ENCODE measurements at regions not wholly inside any gene's neighbourhood (a gene's known extent, or its start where the extent isn't known, plus 50 kb on each side); places are given as distances from the start of the nearest gene placed in this dataset.

GRCh38 chr2:15825276-15825980, 114.9 kb upstream of the MYCN start:
- Histone ChIP-seq H3K27ac (no peak overlapping the region), H3K27me3 (no peaks in the 10 kb centered on the region), H3K36me3 (no peaks in the 10 kb centered on the region), H3K4me1 (no peaks in the 10 kb centered on the region), H3K9me3 (no peaks in the 10 kb centered on the region), H3K4me3 (no peak overlapping the region)
- no peak for TF ChIP-seq POLR2A (IDR thresholded peaks at IDR 0.05)
- no peak for TF ChIP-seq POLR2AphosphoS5 (IDR thresholded peaks at IDR 0.05)
- TF ChIP-seq CTCF (IDR thresholded peaks at IDR 0.05) = no peak
- no peak for TF ChIP-seq EP300 (IDR thresholded peaks at IDR 0.05)
- no peak for DNase-seq
- intact Hi-C loops (cut with DNase I; ENCODE audit: low total_unique reads) = no loop called here
- 68 to 76% (median 75%) methylated on average over 13 of the region's 13 CpGs for WGBS, 5 donors

GRCh38 chr2:15826273-15826717, 114.1 kb upstream of the MYCN start:
- Histone ChIP-seq H3K36me3 (no peaks in the 10 kb centered on the region), H3K4me3 (no peak overlapping the region), H3K9me3 (no peaks in the 10 kb centered on the region), H3K27ac (no peak overlapping the region), H3K27me3 (no peaks in the 10 kb centered on the region), H3K4me1 (no peaks in the 10 kb centered on the region)
- WGBS, 5 donors = 40 to 51% (median 48%) methylated on average over 8 of the region's 8 CpGs
- peak in 1 of 2 donors; percentile 38 for DNase-seq
- TF ChIP-seq POLR2AphosphoS5 (IDR thresholded peaks at IDR 0.05) (no peak), EP300 (IDR thresholded peaks at IDR 0.05) (no peak), CTCF (IDR thresholded peaks at IDR 0.05) (no peak), POLR2A (IDR thresholded peaks at IDR 0.05) (no peak)
- intact Hi-C loops (cut with DNase I; ENCODE audit: low total_unique reads) = no loop called here

- Histone ChIP-seq H3K4me1 (no peaks in the 10 kb centered on the region), H3K9me3 (no peaks in the 10 kb centered on the region), H3K27me3 (no peaks in the 10 kb centered on the region), H3K36me3 (no peaks in the 10 kb centered on the region), H3K27ac (no peak overlapping the region), H3K4me3 (no peak overlapping the region)
- WGBS, 5 donors = 87 to 93% (median 89%) methylated on average over 4 of the region's 4 CpGs
- intact Hi-C loops (cut with DNase I; ENCODE audit: low total_unique reads) = no loop called here
- DNase-seq = no peak
- TF ChIP-seq POLR2AphosphoS5 (IDR thresholded peaks at IDR 0.05) (no peak), EP300 (IDR thresholded peaks at IDR 0.05) (no peak), POLR2A (IDR thresholded peaks at IDR 0.05) (no peak), CTCF (IDR thresholded peaks at IDR 0.05) (no peak)
Measured at GRCh38 chr2:15827001-15827400, 113.3 kb upstream of the MYCN start.

GRCh38 chr2:15828576-15828975, 111.8 kb upstream of the MYCN start:
- Histone ChIP-seq H3K36me3 (no peaks in the 10 kb centered on the region), H3K27ac (no peak overlapping the region), H3K4me1 (no peaks in the 10 kb centered on the region), H3K4me3 (no peak overlapping the region), H3K9me3 (no peaks in the 10 kb centered on the region), H3K27me3 (no peaks in the 10 kb centered on the region)
- intact Hi-C loops (cut with DNase I; ENCODE audit: low total_unique reads) = no loop called here
- TF ChIP-seq POLR2A (IDR thresholded peaks at IDR 0.05) = no peak
- no peak for TF ChIP-seq EP300 (IDR thresholded peaks at IDR 0.05)
- no peak for TF ChIP-seq CTCF (IDR thresholded peaks at IDR 0.05)
- no peak for TF ChIP-seq POLR2AphosphoS5 (IDR thresholded peaks at IDR 0.05)
- DNase-seq = no peak
- WGBS, 5 donors = 79 to 95% (median 88%) methylated on average over 5 of the region's 5 CpGs
